GM19397 (cell line): ENCODE measurements at regions not wholly inside any gene's neighbourhood (a gene's known extent, or its start where the extent isn't known, plus 50 kb on each side); places are given as distances from the start of the nearest gene placed in this dataset.
"Not testable (repeated sequence)": the region's sequence is repeated elsewhere in the genome, so short reads cannot be mapped to it uniquely, and the experiment has no call there.

Source experiments
- ATAC-seq: cut with Tn5 transposase; IDR thresholded peaks from one replicate; pipeline ENCODE4 v1.9.1; 2021; ENCODE audit warnings: mild to moderate bottlenecking, moderate library complexity; ENCODE audit not compliant: unreplicated experiment

- no peak for ATAC-seq
Observed at GRCh38 chr10:76621886-76622620, 1015.6 kb downstream of the KCNMA1 start.

DNA sequence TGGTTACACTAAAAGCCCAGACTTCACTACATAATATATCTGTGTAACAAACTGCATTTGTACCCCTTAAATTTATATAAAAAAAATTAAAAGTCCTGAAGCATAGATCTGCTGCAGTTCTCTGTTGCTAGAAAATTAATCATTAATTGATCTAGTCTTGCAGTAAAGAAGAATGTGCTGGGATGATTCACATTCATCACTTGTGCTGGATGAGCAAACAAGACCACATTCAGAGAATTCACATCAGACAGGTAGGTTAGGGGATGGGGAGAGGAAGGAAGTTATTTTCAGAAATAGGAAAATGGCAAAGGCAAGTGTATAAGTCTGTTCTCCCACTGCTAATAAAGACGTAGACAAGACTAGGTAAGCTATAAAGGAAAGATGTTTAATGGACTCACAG is 1019.0 kb downstream of the KCNMA1 start:
- ATAC-seq = no peak

DNA sequence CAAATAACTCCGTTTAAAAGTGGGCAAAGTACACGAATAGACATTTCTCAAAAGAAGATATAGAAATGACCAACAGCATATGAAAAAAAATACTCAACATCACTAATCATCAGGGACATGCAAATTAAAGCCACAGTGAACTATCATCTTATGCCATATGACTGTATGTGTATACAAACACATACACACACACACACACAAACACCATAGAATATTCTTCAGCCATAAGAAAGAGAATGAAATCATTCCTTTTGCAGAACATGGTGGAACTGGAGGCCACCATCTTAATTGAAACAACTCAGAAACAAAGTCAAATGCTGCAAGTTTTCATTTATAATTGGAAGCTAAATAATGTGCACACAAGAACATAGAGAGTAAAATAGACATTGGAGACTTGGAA is 1019.4 kb downstream of the KCNMA1 start:
- ATAC-seq = no peak

GRCh38 chr10:76616666-76617065 is 1020.9 kb downstream of the KCNMA1 start:
- ATAC-seq = not testable (repeated sequence)

DNA sequence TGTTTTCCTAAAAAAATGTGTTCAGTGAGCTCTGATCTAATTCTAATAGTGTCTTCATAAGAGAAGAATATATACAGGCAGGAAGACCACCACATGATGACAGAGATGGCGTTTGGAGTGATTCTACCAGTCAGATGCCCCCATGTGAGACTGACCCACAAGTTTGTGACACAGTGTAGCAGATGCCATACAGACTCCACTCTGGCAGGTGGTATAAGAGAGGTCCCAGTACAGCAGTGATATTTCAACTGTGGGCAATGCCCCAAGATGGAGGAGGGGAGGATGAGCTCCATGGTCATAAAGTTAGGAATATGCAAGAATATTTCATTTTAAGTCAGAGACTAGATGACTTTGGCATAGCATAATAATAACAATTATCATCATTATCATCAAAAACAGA is 1022.6 kb downstream of the KCNMA1 start:
- no peak for ATAC-seq
